ENCODE measurements at regions not wholly inside any gene's neighbourhood (a gene's known extent, or its start where the extent isn't known, plus 50 kb on each side); places are given as distances from the start of the nearest gene placed in this dataset.

- DNase-seq: no peak
Measured at GRCh38 chr1:87937831-87938395, 609.2 kb downstream of the LMO4 start.

GRCh38 chr1:87938631-87939030, 610.0 kb downstream of the LMO4 start:
- no peak for DNase-seq

GRCh38 chr1:87939444-87939843, 610.8 kb downstream of the LMO4 start:
- no peak for DNase-seq

GRCh38 chr1:87940421-87940820, 611.7 kb downstream of the LMO4 start:
- DNase-seq: no peak

- no peak for DNase-seq
Measured at GRCh38 chr1:87941337-87941946, 612.8 kb downstream of the LMO4 start.

GRCh38 chr1:87942165-87942564, 613.5 kb downstream of the LMO4 start:
- DNase-seq: no peak

- no peak for DNase-seq
Measured at GRCh38 chr1:87949711-87950110, 621.0 kb downstream of the LMO4 start.

GRCh38 chr1:87950369-87950768, 621.7 kb downstream of the LMO4 start:
- DNase-seq: no peak

- DNase-seq: no peak
Measured at GRCh38 chr1:87951409-87951808, 622.7 kb downstream of the LMO4 start.

GRCh38 chr1:87951852-87952251, 623.2 kb downstream of the LMO4 start:
- no peak for DNase-seq

GRCh38 chr1:87953121-87953520, 624.4 kb downstream of the LMO4 start:
- DNase-seq: no peak

- peak; percentile 33 for DNase-seq
Measured at GRCh38 chr1:87953732-87954344, 625.2 kb downstream of the LMO4 start.

GRCh38 chr1:87955038-87955437, 626.4 kb downstream of the LMO4 start:
- DNase-seq: no peak

- peak; percentile 88 for DNase-seq
Measured at GRCh38 chr1:87956072-87956471, 627.4 kb downstream of the LMO4 start.

- DNase-seq: no peak
Measured at GRCh38 chr1:87956750-87957149, 628.1 kb downstream of the LMO4 start.

- DNase-seq: no peak
Measured at GRCh38 chr1:87957331-87957730, 628.7 kb downstream of the LMO4 start.

GRCh38 chr1:87958201-87958600, 629.5 kb downstream of the LMO4 start:
- DNase-seq: no peak

- no peak for DNase-seq
Measured at GRCh38 chr1:87958716-87959115, 630.0 kb downstream of the LMO4 start.

- DNase-seq: no peak
Measured at GRCh38 chr1:87959236-87959635, 630.6 kb downstream of the LMO4 start.

GRCh38 chr1:87961992-87962391, 633.3 kb downstream of the LMO4 start:
- no peak for DNase-seq

GRCh38 chr1:87963556-87963955, 634.9 kb downstream of the LMO4 start:
- DNase-seq: no peak

- no peak for DNase-seq
Measured at GRCh38 chr1:87965193-87965592, 636.5 kb downstream of the LMO4 start.

GRCh38 chr1:87968197-87968955, 639.7 kb downstream of the LMO4 start:
- no peak for DNase-seq

- DNase-seq: no peak
Measured at GRCh38 chr1:87969040-87969439, 640.4 kb downstream of the LMO4 start.

Measured in T1000 (cell line).